Liver (tissue), 8 donors: ENCODE measurements at regions not wholly inside any gene's neighbourhood (a gene's known extent, or its start where the extent isn't known, plus 50 kb on each side); places are given as distances from the start of the nearest gene placed in this dataset.

Experiments used
- DNase-seq: peaks from one replicate; pipeline ENCODE4 v3.0.0-alpha.2; 2017; ENCODE audit warnings: low spot score
- H3K27ac ChIP-seq, 2 donors: one replicate each; pipeline ENCODE4 v1.7.0; 2013; ENCODE audit warnings: inconsistent platforms in 2 of 2, low read length in 2 of 2, control low read depth in 1 of 2, low read depth in 1 of 2, mild to moderate bottlenecking in 1 of 2
- H3K27me3 ChIP-seq, 4 donors: one replicate each; pipeline versions ENCODE4 v1.6.1 to v1.7.0; 2013; ENCODE audit warnings: low read length in 3 of 4, inconsistent platforms in 1 of 4, mild to moderate bottlenecking in 1 of 4, moderate library complexity in 1 of 4; ENCODE audit not compliant: control insufficient read depth in 4 of 4, insufficient read depth in 4 of 4
- H3K36me3 ChIP-seq, 4 donors: one replicate each; pipeline versions ENCODE4 v1.6.1 to v1.7.0; 2013; ENCODE audit warnings: low read length in 3 of 4, mild to moderate bottlenecking in 3 of 4, low read depth in 1 of 4, moderate library complexity in 1 of 4; ENCODE audit not compliant: control insufficient read depth in 4 of 4, insufficient read depth in 3 of 4
- H3K4me1 ChIP-seq, 4 donors: one replicate each; pipeline versions ENCODE4 v1.6.1 to v1.7.0; 2013; ENCODE audit warnings: low read length in 3 of 4, mild to moderate bottlenecking in 3 of 4, moderate library complexity in 1 of 4; ENCODE audit not compliant: control insufficient read depth in 4 of 4, insufficient read depth in 4 of 4
- H3K4me3 ChIP-seq, 3 donors: one replicate each; pipeline versions ENCODE4 v1.6.1 to v1.7.0; 2013; ENCODE audit warnings: low read length in 3 of 3, control low read depth in 1 of 3, low read depth in 1 of 3, mild to moderate bottlenecking in 1 of 3
- H3K9ac ChIP-seq, 2 donors: one replicate each; pipeline ENCODE4 v1.7.0; 2013; ENCODE audit warnings: low read length in 2 of 2, mild to moderate bottlenecking in 2 of 2, moderate library complexity in 2 of 2, control low read depth in 1 of 2, low read depth in 1 of 2
- H3K9me3 ChIP-seq, 4 donors: one replicate each; pipeline versions ENCODE4 v1.6.1 to v1.7.0; 2013; ENCODE audit warnings: low read length in 3 of 4; ENCODE audit not compliant: control insufficient read depth in 4 of 4
- EGR1 ChIP-seq, 2 donors: IDR thresholded peaks; 2 replicates each; pipeline ENCODE4 v1.6.1; 2016 to 2018; ENCODE audit warnings: antibody characterized with exemption in 2 of 2, low read depth in 2 of 2
- FOXA1 ChIP-seq: IDR thresholded peaks from 2 replicates; pipeline ENCODE4 v1.6.1; 2016; ENCODE audit warnings: antibody characterized with exemption
- FOXA2 ChIP-seq: IDR thresholded peaks from 2 replicates; pipeline ENCODE4 v1.6.1; 2016; ENCODE audit warnings: antibody characterized with exemption
- GABPA ChIP-seq, 2 donors: IDR thresholded peaks in 1 of 2; conservative IDR thresholded peaks in 1 of 2; 2 replicates each; pipeline ENCODE4 v1.6.1; 2016; ENCODE audit warnings: antibody characterized with exemption in 2 of 2, mild to moderate bottlenecking in 1 of 2, moderate library complexity in 1 of 2
- HNF4A ChIP-seq, 2 donors: conservative IDR thresholded peaks; 2 replicates each; pipeline ENCODE4 v1.6.1; 2016; ENCODE audit warnings: antibody characterized with exemption in 2 of 2, mild to moderate bottlenecking in 2 of 2
- JUND ChIP-seq, 2 donors: IDR thresholded peaks; 2 replicates each; pipeline ENCODE4 v1.6.1; 2016; ENCODE audit warnings: antibody characterized with exemption in 2 of 2
- RAD21 ChIP-seq, 2 donors: IDR thresholded peaks; 2 replicates each; pipeline ENCODE4 v1.6.1; 2016; ENCODE audit warnings: antibody characterized with exemption in 2 of 2, mild to moderate bottlenecking in 2 of 2
- REST ChIP-seq: IDR thresholded peaks from 2 replicates; pipeline ENCODE4 v1.6.1; 2016; ENCODE audit warnings: antibody characterized with exemption, mild to moderate bottlenecking
- RXRA ChIP-seq, 2 donors: IDR thresholded peaks; 2 replicates each; pipeline ENCODE4 v1.6.1; 2017 to 2018; ENCODE audit warnings: antibody characterized with exemption in 2 of 2, mild to moderate bottlenecking in 1 of 2
- SP1 ChIP-seq: IDR thresholded peaks from 2 replicates; pipeline ENCODE4 v1.6.1; 2018; ENCODE audit warnings: antibody characterized with exemption, mild to moderate bottlenecking
- YY1 ChIP-seq: IDR thresholded peaks from 2 replicates; pipeline ENCODE4 v1.6.1; 2016; ENCODE audit warnings: antibody characterized with exemption, mild to moderate bottlenecking
- WGBS: extraction: QIAGEN DNeasy Blood & Tissue Kit; methylation state at CpG from one replicate; pipeline ENCODE4 v1.1.7; 2013; 5-methylcytosine and 5-hydroxymethylcytosine counted together
- TF ChIP-seq, protein P1 (sequence below): fragments of 150-350 bp; IDR thresholded peaks from 2 replicates; pipeline ENCODE4 v1.5.1; 2017; ENCODE audit warnings: improper control_type of control experiment, low read depth, low read length; ENCODE audit not compliant: missing input control
- TF ChIP-seq, protein P2 (sequence below): IDR thresholded peaks from 2 replicates; pipeline ENCODE4 v1.6.1; 2016; ENCODE audit warnings: antibody characterized with exemption
- donor health status: healthy.
- donor health status: healthy.
- donor health status: healthy.
- donor health status: healthy.
- donor health status: healthy.

DNA sequence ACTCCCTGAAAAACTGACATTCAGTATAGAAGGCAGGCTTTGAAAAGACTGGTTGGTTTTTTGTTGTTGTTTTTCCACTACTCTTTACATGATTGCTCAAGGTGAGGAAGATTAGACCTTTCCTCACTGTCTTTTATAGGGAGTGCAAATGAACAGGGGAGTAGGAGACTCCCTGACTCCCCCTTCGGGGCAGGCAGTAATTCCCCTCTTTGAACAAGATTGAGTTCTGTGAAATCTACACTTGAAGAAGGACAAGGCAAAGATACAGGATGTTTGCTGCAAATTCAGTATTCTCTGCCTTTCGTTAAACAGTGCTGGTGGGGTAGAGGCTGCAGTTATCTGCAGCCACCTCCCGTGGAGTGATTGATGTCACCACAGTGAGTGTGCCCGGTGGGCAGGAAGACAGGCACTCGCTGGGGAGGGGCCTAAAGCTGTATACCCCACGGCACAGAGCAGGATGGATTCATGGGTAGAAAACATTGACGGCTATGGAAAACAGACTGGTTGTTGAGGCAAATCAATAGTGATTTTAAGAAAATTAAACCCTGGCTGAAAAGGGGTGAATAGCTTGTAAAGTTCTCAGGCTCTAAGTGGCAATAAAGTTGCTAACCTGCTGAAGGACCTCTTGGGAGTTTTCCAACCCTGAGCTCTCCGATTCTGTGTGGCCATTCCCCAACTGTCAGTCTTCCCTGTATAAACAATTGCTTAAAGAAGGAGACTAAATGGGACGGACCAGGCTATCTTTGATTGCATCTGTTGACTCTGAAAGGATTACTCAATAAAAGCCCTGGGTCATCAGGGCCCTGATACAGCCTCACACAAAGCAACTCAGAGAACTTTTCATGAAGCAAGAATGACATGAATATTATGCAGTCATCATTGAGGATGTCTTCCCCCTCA, 308.3 kb downstream of the TBC1D4 start:
- peak in 1 of 2 donors; percentile 22 for TF ChIP-seq JUND (IDR thresholded peaks at IDR 0.05)
- peak; percentile 63 for TF ChIP-seq SP1
- peak in 1 of 2 donors; percentile 20 for TF ChIP-seq RAD21 (IDR thresholded peaks at IDR 0.05)
- no peak for TF ChIP-seq FOXA1
- no peak for TF ChIP-seq GABPA (IDR thresholded peaks at IDR 0.05 in 1 of 2, conservative IDR thresholded peaks at IDR 0.05 in 1 of 2)
- peak; percentile 27 to 56 for TF ChIP-seq HNF4A (conservative IDR thresholded peaks at IDR 0.05)
- TF ChIP-seq RXRA (IDR thresholded peaks at IDR 0.05), result peak in 1 of 2 donors; percentile 31
- TF ChIP-seq EGR1 (IDR thresholded peaks at IDR 0.05; ENCODE audit: low read depth in 2 of 2), result no peak
- H3K27me3 ChIP-seq, result no peaks in the 10 kb centered on the region
- WGBS, result 25% methylated on average over 9 of the region's 9 CpGs
- no peaks in the 10 kb centered on the region for H3K36me3 ChIP-seq
- H3K27ac ChIP-seq, result no peak overlapping the region
- H3K4me3 ChIP-seq, result no peak overlapping the region
- DNase-seq, result no peak
- peaks cover 0 to 13% (median 5%) of the 10 kb centered on the region in 4 donors for H3K4me1 ChIP-seq
- H3K9ac ChIP-seq, result no peak overlapping the region
- H3K9me3 ChIP-seq, result no peaks in the 10 kb centered on the region

DNA sequence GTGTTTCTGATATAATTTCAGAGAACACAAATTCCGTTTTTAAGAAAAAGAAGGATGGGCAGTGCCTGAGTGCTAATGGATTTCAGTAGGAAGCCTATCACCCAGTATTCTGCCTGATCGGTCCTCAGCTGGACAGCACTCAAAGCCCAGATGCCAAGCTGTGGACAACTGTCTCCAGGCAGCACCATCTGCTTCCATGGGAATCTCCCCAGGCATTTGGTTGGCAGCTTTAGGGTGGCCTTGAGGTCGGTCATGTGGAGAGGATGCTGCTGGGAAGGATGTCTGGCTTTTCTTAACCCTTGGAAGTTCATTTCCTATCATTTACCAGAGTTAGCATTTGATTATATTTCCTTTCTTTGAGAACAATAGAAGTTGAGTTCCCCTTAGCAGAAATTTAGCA, 311.7 kb downstream of the TBC1D4 start:
- H3K9me3 ChIP-seq, result no peaks in the 10 kb centered on the region
- TF ChIP-seq, protein P1, sequence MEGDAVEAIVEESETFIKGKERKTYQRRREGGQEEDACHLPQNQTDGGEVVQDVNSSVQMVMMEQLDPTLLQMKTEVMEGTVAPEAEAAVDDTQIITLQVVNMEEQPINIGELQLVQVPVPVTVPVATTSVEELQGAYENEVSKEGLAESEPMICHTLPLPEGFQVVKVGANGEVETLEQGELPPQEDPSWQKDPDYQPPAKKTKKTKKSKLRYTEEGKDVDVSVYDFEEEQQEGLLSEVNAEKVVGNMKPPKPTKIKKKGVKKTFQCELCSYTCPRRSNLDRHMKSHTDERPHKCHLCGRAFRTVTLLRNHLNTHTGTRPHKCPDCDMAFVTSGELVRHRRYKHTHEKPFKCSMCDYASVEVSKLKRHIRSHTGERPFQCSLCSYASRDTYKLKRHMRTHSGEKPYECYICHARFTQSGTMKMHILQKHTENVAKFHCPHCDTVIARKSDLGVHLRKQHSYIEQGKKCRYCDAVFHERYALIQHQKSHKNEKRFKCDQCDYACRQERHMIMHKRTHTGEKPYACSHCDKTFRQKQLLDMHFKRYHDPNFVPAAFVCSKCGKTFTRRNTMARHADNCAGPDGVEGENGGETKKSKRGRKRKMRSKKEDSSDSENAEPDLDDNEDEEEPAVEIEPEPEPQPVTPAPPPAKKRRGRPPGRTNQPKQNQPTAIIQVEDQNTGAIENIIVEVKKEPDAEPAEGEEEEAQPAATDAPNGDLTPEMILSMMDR, result no peak
- TF ChIP-seq JUND (IDR thresholded peaks at IDR 0.05) (no peak), FOXA2 (no peak), YY1 (no peak), RXRA (IDR thresholded peaks at IDR 0.05) (no peak), REST (no peak)
- TF ChIP-seq, protein P2, sequence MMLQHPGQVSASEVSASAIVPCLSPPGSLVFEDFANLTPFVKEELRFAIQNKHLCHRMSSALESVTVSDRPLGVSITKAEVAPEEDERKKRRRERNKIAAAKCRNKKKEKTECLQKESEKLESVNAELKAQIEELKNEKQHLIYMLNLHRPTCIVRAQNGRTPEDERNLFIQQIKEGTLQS, result no peak
- no peak for DNase-seq
- H3K36me3 ChIP-seq, result no peaks in the 10 kb centered on the region
- H3K27ac ChIP-seq, result no peak overlapping the region
- H3K4me3 ChIP-seq, result no peak overlapping the region
- peaks cover 0 to 17% (median 6%) of the 10 kb centered on the region in 4 donors for H3K4me1 ChIP-seq
- 67% methylated on average over 3 of the region's 3 CpGs for WGBS
- no peaks in the 10 kb centered on the region for H3K27me3 ChIP-seq
- no peak overlapping the region for H3K9ac ChIP-seq
